ENCODE measurements at regions not wholly inside any gene's neighbourhood (a gene's known extent, or its start where the extent isn't known, plus 50 kb on each side); places are given as distances from the start of the nearest gene placed in this dataset.

GRCh38 chr10:55966101-55966500 lies 395.0 kb downstream of the ZWINT start:
- TF ChIP-seq POLR2A (IDR thresholded peaks at IDR 0.05) (no peak), CTCF (IDR thresholded peaks at IDR 0.05) (no peak), POLR2AphosphoS5 (IDR thresholded peaks at IDR 0.05; ENCODE audit: insufficient read depth in 1 of 2, low read depth in 1 of 2) (no peak)

Measured in vagina (tissue), 2 donors.